PC-9 (cell line): ENCODE measurements at regions not wholly inside any gene's neighbourhood (a gene's known extent, or its start where the extent isn't known, plus 50 kb on each side); places are given as distances from the start of the nearest gene placed in this dataset.

Experiments used
- BruUV-seq: library from RNA; stranded (reverse); fragments of 400-500 nt; replicated peaks from 2 replicates; lab custom pipeline; 2021; lab: Mats Ljungman, UMichigan
- CTCF ChIA-PET: fragments of 300-600 bp; sonication (Branson Sonifier 250); formaldehyde crosslinking; loops from one replicate; lab custom pipeline; 2022; ENCODE audit warnings: antibody characterized with exemption; lab: Charles Lee
- POLR2A ChIA-PET: fragments of 300-600 bp; sonication (Branson Sonifier 250); formaldehyde crosslinking; loops from one replicate; lab custom pipeline; 2022; ENCODE audit warnings: antibody characterized with exemption; ENCODE audit not compliant: unreplicated experiment; lab: Charles Lee
- DNase-seq, 2 experiments: peaks; one replicate each; pipeline versions ENCODE4 v3.0.0 to v3.0.0-alpha.2; 2015 to 2022; ENCODE audit warnings: mixed read lengths in 1 of 2
- H2AFZ ChIP-seq: fragments of 200-600 bp; sonication (generic); 2 replicates; pipeline ENCODE4 v1.8.1; 2017; ENCODE audit warnings: antibody characterized with exemption
- H3F3A ChIP-seq: fragments of 200-600 bp; sonication (generic); 2 replicates; pipeline ENCODE4 v1.8.1; 2017; ENCODE audit warnings: antibody characterized with exemption, mild to moderate bottlenecking, low read depth; ENCODE audit not compliant: insufficient read depth
- H3K27ac ChIP-seq: fragments of 200-600 bp; sonication (generic); 2 replicates; pipeline ENCODE4 v1.6.1; 2016; ENCODE audit warnings: mixed run types
- H3K27me3 ChIP-seq: fragments of 200-600 bp; sonication (generic); 2 replicates; pipeline ENCODE4 v1.6.1; 2016; ENCODE audit warnings: low read depth, mixed run types; ENCODE audit not compliant: insufficient read depth
- H3K36me3 ChIP-seq: fragments of 200-600 bp; sonication (generic); 2 replicates; pipeline ENCODE4 v1.6.1; 2016; ENCODE audit warnings: low read depth, mixed run types
- H3K4me1 ChIP-seq: fragments of 200-600 bp; sonication (generic); replicated peaks from 2 replicates; pipeline ENCODE4 v1.6.1; 2016; ENCODE audit warnings: mixed run types; ENCODE audit not compliant: insufficient read depth
- H3K4me2 ChIP-seq: fragments of 200-600 bp; sonication (generic); 2 replicates; pipeline ENCODE4 v1.6.1; 2017; ENCODE audit warnings: mixed run types
- H3K4me3 ChIP-seq: fragments of 200-600 bp; sonication (generic); 2 replicates; pipeline ENCODE4 v1.6.1; 2016; ENCODE audit warnings: mixed run types
- H3K79me2 ChIP-seq: fragments of 200-600 bp; sonication (generic); 2 replicates; pipeline ENCODE4 v1.6.1; 2017; ENCODE audit warnings: low read depth, mixed run types
- H3K9me2 ChIP-seq: fragments of 200-600 bp; sonication (generic); 2 replicates; pipeline ENCODE4 v1.8.1; 2017; ENCODE audit warnings: mild to moderate bottlenecking; ENCODE audit not compliant: insufficient read depth
- H3K9me3 ChIP-seq: fragments of 200-600 bp; sonication (generic); 2 replicates; pipeline ENCODE4 v1.8.1; 2016; ENCODE audit warnings: low read depth; ENCODE audit not compliant: insufficient read depth
- H4K20me1 ChIP-seq: fragments of 200-600 bp; sonication (generic); 2 replicates; pipeline ENCODE4 v1.8.1; 2017; ENCODE audit not compliant: insufficient read depth
- CTCF ChIP-seq: fragments of 200-600 bp; sonication (generic); conservative IDR thresholded peaks from 2 replicates; pipeline ENCODE4 v1.6.1; 2017; ENCODE audit warnings: mixed run types, antibody characterized with exemption, mild to moderate bottlenecking, moderate library complexity
- EZH2 ChIP-seq: fragments of 200-600 bp; sonication (generic); IDR thresholded peaks from 2 replicates; pipeline ENCODE4 v1.8.0; 2017; ENCODE audit warnings: antibody characterized with exemption, low read depth
- intact Hi-C: fragments of 100-400 bp; cut with micrococcal nuclease; formaldehyde crosslinking; loops from one replicate; pipeline ENCODE4 v1.10.0; 2022; ENCODE audit not compliant: unreplicated experiment

- TF ChIP-seq EZH2 (no peak), CTCF (no peak)
Measured at GRCh38 chr1:30487042-30487441, 236.3 kb downstream of the MATN1 start.

GRCh38 chr1:30485072-30485471 is 238.3 kb downstream of the MATN1 start:
- ChIA-PET CTCF (no interaction called here), POLR2A (no interaction called here)
- H3K27ac ChIP-seq = no peak overlapping the region
- H3K4me2 ChIP-seq = no peak overlapping the region
- BruUV-seq = no TSS peak
- no peaks in the 10 kb centered on the region for H3F3A ChIP-seq
- no peak overlapping the region for H2AFZ ChIP-seq
- no peaks in the 10 kb centered on the region for H3K36me3 ChIP-seq
- no peaks in the 10 kb centered on the region for H3K79me2 ChIP-seq
- intact Hi-C loops = no loop called here
- H3K27me3 ChIP-seq = no peaks in the 10 kb centered on the region
- TF ChIP-seq EZH2 = no peak
- no peak for TF ChIP-seq CTCF
- no peaks in the 10 kb centered on the region for H3K4me1 ChIP-seq
- no peaks in the 10 kb centered on the region for H3K9me2 ChIP-seq
- DNase-seq = no peak
- no peaks in the 10 kb centered on the region for H4K20me1 ChIP-seq
- H3K4me3 ChIP-seq = no peak overlapping the region
- H3K9me3 ChIP-seq = no peaks in the 10 kb centered on the region

More at GRCh38 chr1:30487042-30487441, 236.3 kb downstream of the MATN1 start:
- no peaks in the 10 kb centered on the region for H3K4me1 ChIP-seq
- H3K79me2 ChIP-seq = no peaks in the 10 kb centered on the region
- no peaks in the 10 kb centered on the region for H3K9me3 ChIP-seq
- no peaks in the 10 kb centered on the region for H3K9me2 ChIP-seq
- ChIA-PET CTCF (no interaction called here), POLR2A (no interaction called here)
- no peak overlapping the region for H2AFZ ChIP-seq
- intact Hi-C loops = no loop called here
- H3K27me3 ChIP-seq = no peaks in the 10 kb centered on the region
- H3K4me2 ChIP-seq = no peak overlapping the region
- no peak for DNase-seq
- no peak overlapping the region for H3K4me3 ChIP-seq
- H4K20me1 ChIP-seq = no peaks in the 10 kb centered on the region
- BruUV-seq = no TSS peak
- no peaks in the 10 kb centered on the region for H3K36me3 ChIP-seq
- no peak overlapping the region for H3K27ac ChIP-seq
- H3F3A ChIP-seq = no peaks in the 10 kb centered on the region

GRCh38 chr1:30484668-30485067 is 238.7 kb downstream of the MATN1 start:
- Histone ChIP-seq H3K36me3 (no peaks in the 10 kb centered on the region), H3K27me3 (no peaks in the 10 kb centered on the region), H2AFZ (no peak overlapping the region), H3K4me1 (no peaks in the 10 kb centered on the region), H3K4me3 (no peak overlapping the region), H3K79me2 (no peaks in the 10 kb centered on the region), H3K9me3 (no peaks in the 10 kb centered on the region), H3K27ac (no peak overlapping the region), H4K20me1 (no peaks in the 10 kb centered on the region), H3K9me2 (no peaks in the 10 kb centered on the region), H3F3A (no peaks in the 10 kb centered on the region), H3K4me2 (no peak overlapping the region)
- POLR2A ChIA-PET = no interaction called here
- DNase-seq = no peak
- TF ChIP-seq EZH2 = no peak
- TF ChIP-seq CTCF = no peak
- CTCF ChIA-PET = no interaction called here
- intact Hi-C loops = no loop called here
- BruUV-seq = no TSS peak
